ENCODE measurements at regions not wholly inside any gene's neighbourhood (a gene's known extent, or its start where the extent isn't known, plus 50 kb on each side); places are given as distances from the start of the nearest gene placed in this dataset.

DNA sequence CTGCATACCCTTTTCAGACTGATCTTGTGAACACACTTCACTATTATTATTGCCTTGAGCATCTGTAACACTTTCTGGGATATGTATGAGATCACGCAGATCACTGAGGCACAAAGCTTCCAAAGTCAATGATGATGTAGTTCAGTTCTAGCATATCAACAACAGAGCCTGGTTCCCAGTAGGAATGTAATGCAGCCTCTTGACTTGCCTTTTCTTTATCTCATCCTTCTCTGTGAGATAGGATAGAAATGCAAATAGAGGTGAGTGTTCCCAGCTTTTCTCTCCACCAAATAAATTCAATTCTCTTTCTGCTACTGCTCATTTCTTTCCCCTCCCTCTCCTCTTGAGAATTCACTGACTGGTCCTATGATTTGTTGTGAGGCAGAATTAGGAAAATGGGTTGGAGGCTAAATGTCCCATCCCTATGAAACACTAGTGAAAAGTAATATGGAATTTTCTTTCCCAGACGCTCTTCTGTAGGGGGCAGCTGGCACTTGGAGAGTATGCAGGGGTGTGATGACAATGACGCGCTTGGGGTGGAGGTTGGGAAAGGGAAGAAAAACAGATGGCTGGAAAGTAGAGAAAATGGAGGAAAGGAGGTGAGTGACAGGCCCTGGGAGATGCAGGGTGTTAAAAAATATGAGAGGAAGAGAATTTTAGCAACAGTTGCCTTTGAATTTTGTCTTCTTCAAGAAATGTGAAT is 96.0 kb upstream of the TMTC1 start:
- H3K4me1 ChIP-seq (ENCODE audit: insufficient read depth, low read length), result peaks cover 19% of the 10 kb centered on the region; the same call in 1 of the 2 replicates
- H3K9me3 ChIP-seq (ENCODE audit: insufficient read depth, low read depth, low read length), result peaks cover 8% of the 10 kb centered on the region
- no peaks in the 10 kb centered on the region for H3K27me3 ChIP-seq (ENCODE audit: insufficient read depth, low read length)
- no peak overlapping the region for H3K27ac ChIP-seq (ENCODE audit: low read length)
- 0 out of 2 replicates have a peak overlapping the region, but pooled peaks have one; percentile 5 for H3K4me3 ChIP-seq (ENCODE audit: low read length)
- no peak overlapping the region for H3K9ac ChIP-seq (ENCODE audit: low read depth, low read length)
- H3K36me3 ChIP-seq (ENCODE audit: insufficient read depth, low read depth, low read length), result no peaks in the 10 kb centered on the region

DNA sequence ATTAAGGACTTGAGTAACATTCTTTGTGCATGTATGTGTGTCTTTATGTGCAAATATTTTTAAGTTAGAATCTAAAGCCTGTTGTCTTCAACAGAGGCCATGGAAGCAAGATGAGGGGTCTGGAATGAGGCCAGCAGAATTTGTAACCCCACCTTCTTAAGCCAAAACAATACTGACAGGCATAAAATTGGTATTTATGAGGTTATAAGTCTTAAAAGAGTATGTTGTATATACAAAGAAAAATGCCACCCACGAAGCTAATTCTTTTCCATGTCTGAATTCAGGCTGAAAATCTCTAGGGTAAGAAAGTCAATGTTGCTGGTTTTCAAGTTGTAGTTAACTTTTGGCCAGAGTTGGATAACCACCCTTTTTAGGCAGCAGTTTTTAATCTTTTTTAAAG is 86.2 kb upstream of the TMTC1 start:
- H3K9ac ChIP-seq (ENCODE audit: low read depth, low read length), result no peak overlapping the region
- H3K27me3 ChIP-seq (ENCODE audit: insufficient read depth, low read length), result peaks cover 18% of the 10 kb centered on the region
- H3K4me1 ChIP-seq (ENCODE audit: insufficient read depth, low read length), result no peaks in the 10 kb centered on the region; the same call in 1 of the 2 replicates
- no peaks in the 10 kb centered on the region for H3K9me3 ChIP-seq (ENCODE audit: insufficient read depth, low read depth, low read length)
- no peak overlapping the region for H3K27ac ChIP-seq (ENCODE audit: low read length)
- H3K4me3 ChIP-seq (ENCODE audit: low read length), result no peak overlapping the region
- no peaks in the 10 kb centered on the region for H3K36me3 ChIP-seq (ENCODE audit: insufficient read depth, low read depth, low read length)

DNA sequence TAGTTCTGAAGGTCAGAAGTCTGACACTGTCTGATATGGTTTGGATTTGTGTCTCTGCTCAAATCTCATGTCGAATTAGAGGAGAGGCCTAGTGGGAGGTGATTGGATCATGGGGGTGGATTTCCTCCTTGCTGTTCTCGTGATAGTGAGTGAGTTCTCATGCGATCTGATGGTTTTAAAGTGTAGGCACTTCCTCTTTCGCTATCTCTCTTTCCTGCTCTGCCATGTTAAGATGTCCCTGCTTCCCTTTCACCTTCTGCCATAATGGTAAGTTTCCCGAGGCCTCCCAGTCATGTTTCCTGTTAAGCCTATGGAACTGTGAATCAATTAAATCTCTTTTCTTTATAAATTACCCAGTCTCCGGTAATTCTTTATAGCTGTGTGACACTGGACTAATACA is 84.1 kb upstream of the TMTC1 start:
- no peaks in the 10 kb centered on the region for H3K9me3 ChIP-seq (ENCODE audit: insufficient read depth, low read depth, low read length)
- peaks cover 4% of the 10 kb centered on the region; the same call in 1 of the 2 replicates for H3K4me1 ChIP-seq (ENCODE audit: insufficient read depth, low read length)
- H3K4me3 ChIP-seq (ENCODE audit: low read length), result no peak overlapping the region
- H3K9ac ChIP-seq (ENCODE audit: low read depth, low read length), result no peak overlapping the region
- H3K36me3 ChIP-seq (ENCODE audit: insufficient read depth, low read depth, low read length), result no peaks in the 10 kb centered on the region
- H3K27ac ChIP-seq (ENCODE audit: low read length), result no peak overlapping the region
- peaks cover 39% of the 10 kb centered on the region for H3K27me3 ChIP-seq (ENCODE audit: insufficient read depth, low read length)

DNA sequence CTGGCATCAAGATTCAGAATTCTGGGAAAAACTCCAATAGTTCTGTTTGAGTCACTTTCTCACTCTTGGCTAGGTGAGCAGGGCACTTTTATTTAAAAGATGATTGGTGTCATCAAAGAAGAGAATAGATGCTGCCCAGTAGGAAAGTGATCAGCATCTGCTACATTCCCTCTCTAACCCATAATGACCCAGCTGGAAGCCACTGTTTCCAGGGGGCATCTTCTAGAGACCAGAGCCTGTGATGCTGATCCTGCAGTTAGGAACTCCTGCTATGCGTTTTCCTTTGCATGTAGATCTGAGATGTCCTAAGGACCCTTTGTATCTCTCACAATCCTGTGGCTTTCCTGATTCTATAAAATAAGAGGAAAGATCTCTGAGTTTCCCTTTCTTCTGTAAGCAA is 79.9 kb upstream of the TMTC1 start:
- Histone ChIP-seq H3K36me3 (ENCODE audit: insufficient read depth, low read depth, low read length) (no peaks in the 10 kb centered on the region), H3K4me1 (ENCODE audit: insufficient read depth, low read length) (peaks cover 4% of the 10 kb centered on the region; the same call in 1 of the 2 replicates), H3K9me3 (ENCODE audit: insufficient read depth, low read depth, low read length) (no peaks in the 10 kb centered on the region), H3K27me3 (ENCODE audit: insufficient read depth, low read length) (peaks cover 63% of the 10 kb centered on the region), H3K4me3 (ENCODE audit: low read length) (no peak overlapping the region), H3K9ac (ENCODE audit: low read depth, low read length) (no peak overlapping the region), H3K27ac (ENCODE audit: low read length) (no peak overlapping the region)

DNA sequence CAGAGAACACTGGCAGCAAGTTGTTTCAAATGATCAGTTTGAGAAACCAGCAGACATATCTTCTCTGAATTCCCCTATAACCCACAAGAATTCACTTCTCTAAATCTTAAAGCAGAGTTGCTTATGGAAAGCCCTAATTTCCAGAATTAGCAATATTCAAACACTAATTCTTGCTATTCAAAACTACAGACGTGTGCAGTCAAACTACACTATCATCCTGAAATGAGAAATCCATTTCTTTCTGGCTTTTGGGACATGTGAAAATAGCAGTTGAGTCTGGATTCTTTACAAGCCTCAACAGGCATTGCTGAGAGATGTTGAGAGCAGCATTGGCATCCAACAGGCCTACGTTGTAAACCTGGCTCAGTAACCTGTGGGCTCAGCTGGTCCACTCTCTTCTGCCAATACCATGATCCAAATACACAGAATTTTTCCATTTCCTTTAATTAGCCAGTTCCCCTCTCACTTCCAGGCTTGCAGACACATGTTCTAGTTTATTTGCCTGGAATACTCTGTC is 74.6 kb upstream of the TMTC1 start:
- H3K4me1 ChIP-seq (ENCODE audit: insufficient read depth, low read length), result no peaks in the 10 kb centered on the region; the same call in 1 of the 2 replicates
- H3K4me3 ChIP-seq (ENCODE audit: low read length), result no peak overlapping the region
- no peak overlapping the region for H3K27ac ChIP-seq (ENCODE audit: low read length)
- H3K27me3 ChIP-seq (ENCODE audit: insufficient read depth, low read length), result peaks cover 29% of the 10 kb centered on the region
- H3K36me3 ChIP-seq (ENCODE audit: insufficient read depth, low read depth, low read length), result no peaks in the 10 kb centered on the region
- no peaks in the 10 kb centered on the region for H3K9me3 ChIP-seq (ENCODE audit: insufficient read depth, low read depth, low read length)
- H3K9ac ChIP-seq (ENCODE audit: low read depth, low read length), result no peak overlapping the region

DNA sequence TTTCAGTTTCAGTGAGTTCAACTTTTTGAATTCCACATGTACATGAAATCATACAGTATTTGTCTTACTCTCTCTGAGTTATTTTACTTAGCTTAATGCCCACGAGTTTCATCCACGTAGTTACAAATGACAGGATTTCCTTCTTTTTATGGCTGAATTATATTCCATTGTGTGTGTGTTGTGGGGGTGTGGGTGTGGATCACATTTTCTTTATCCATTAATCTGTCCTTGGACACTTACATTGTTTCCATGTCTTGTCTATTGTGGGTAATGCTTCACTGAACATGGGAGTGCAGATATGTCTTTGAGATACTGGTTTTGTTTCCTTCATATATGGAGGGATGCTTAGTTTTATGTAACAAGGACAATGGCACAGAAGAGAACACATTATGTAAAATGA is 63.5 kb upstream of the TMTC1 start:
- Histone ChIP-seq H3K36me3 (ENCODE audit: insufficient read depth, low read depth, low read length) (no peaks in the 10 kb centered on the region), H3K9ac (ENCODE audit: low read depth, low read length) (no peak overlapping the region), H3K27ac (ENCODE audit: low read length) (no peak overlapping the region), H3K4me3 (ENCODE audit: low read length) (no peak overlapping the region), H3K4me1 (ENCODE audit: insufficient read depth, low read length) (no peaks in the 10 kb centered on the region), H3K27me3 (ENCODE audit: insufficient read depth, low read length) (no peaks in the 10 kb centered on the region), H3K9me3 (ENCODE audit: insufficient read depth, low read depth, low read length) (peaks cover 18% of the 10 kb centered on the region)

DNA sequence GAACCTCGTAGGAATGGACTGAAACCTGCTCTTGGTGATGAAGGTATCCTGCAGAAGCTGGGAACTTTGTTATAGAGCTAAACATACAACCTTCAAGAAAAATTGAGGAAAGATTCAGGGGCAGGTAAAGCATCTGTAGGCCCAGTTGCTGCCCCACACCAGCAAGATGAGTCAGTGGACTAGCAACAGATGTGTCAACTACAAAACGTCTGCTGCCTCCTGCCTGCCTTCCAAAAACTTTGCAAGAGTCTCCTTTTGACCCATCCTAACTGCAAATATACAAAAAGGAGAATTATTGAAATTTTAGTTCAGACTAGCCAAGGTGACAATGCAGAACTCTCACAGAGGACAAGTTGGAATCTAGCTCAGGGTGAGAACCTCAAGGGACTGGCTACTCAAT is 60.9 kb upstream of the TMTC1 start:
- Histone ChIP-seq H3K4me3 (ENCODE audit: low read length) (no peak overlapping the region), H3K36me3 (ENCODE audit: insufficient read depth, low read depth, low read length) (no peaks in the 10 kb centered on the region), H3K9ac (ENCODE audit: low read depth, low read length) (no peak overlapping the region), H3K9me3 (ENCODE audit: insufficient read depth, low read depth, low read length) (peaks cover 19% of the 10 kb centered on the region), H3K4me1 (ENCODE audit: insufficient read depth, low read length) (no peaks in the 10 kb centered on the region), H3K27me3 (ENCODE audit: insufficient read depth, low read length) (no peaks in the 10 kb centered on the region), H3K27ac (ENCODE audit: low read length) (no peak overlapping the region)

DNA sequence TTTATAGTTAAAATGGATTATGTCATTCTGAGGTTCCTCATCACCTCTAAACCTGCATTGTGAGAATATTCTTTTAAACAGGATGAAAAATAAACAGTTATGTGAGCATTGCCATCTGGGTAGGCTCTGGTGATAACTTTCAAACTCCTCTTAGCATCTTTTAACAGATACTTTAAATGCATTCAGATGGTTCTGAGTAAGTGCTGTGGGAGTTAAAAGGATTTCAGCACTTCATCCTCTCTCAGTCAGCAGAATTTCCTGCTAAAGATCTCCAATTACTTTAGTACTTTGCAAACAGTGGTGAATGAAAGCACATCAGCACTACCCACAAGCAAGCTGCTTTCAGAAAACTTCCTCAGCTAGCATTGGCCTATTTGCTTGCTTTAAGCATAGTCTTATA is 59.3 kb upstream of the TMTC1 start:
- Histone ChIP-seq H3K4me1 (ENCODE audit: insufficient read depth, low read length) (no peaks in the 10 kb centered on the region), H3K4me3 (ENCODE audit: low read length) (no peak overlapping the region), H3K9ac (ENCODE audit: low read depth, low read length) (no peak overlapping the region), H3K9me3 (ENCODE audit: insufficient read depth, low read depth, low read length) (peaks cover 15% of the 10 kb centered on the region), H3K27me3 (ENCODE audit: insufficient read depth, low read length) (no peaks in the 10 kb centered on the region), H3K27ac (ENCODE audit: low read length) (no peak overlapping the region), H3K36me3 (ENCODE audit: insufficient read depth, low read depth, low read length) (no peaks in the 10 kb centered on the region)

DNA sequence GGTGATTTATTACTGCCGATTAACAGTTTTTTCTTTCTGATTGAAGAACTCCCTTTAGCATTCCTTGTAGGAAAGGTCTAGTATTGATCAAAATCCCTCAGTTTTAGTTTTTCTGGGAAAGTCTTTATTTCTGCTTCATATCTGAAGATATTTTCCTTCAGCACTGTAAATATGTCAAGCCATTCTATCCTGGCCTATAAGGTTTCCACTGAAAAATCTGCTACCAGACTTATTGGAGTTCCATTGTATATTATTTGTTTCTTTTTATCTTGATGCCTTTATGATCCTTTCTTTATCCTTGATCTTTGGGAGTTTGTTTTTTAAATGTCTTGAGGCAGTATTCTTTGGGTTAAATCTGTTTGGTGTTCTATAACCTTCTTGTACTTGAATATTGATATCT is 55.0 kb upstream of the TMTC1 start:
- H3K9me3 ChIP-seq (ENCODE audit: insufficient read depth, low read depth, low read length), result peaks cover 16% of the 10 kb centered on the region
- no peaks in the 10 kb centered on the region for H3K4me1 ChIP-seq (ENCODE audit: insufficient read depth, low read length)
- H3K36me3 ChIP-seq (ENCODE audit: insufficient read depth, low read depth, low read length), result no peaks in the 10 kb centered on the region
- no peaks in the 10 kb centered on the region for H3K27me3 ChIP-seq (ENCODE audit: insufficient read depth, low read length)
- no peak overlapping the region for H3K9ac ChIP-seq (ENCODE audit: low read depth, low read length)
- H3K4me3 ChIP-seq (ENCODE audit: low read length), result no peak overlapping the region
- no peak overlapping the region for H3K27ac ChIP-seq (ENCODE audit: low read length)
